Trophoblast cell (in vitro differentiated cells and primary cell): ENCODE measurements at regions not wholly inside any gene's neighbourhood (a gene's known extent, or its start where the extent isn't known, plus 50 kb on each side); places are given as distances from the start of the nearest gene placed in this dataset.

ENCODE experiments used
- DNase-seq, 2 donors: peaks; one replicate each; pipeline ENCODE4 v3.0.0-alpha.2; 2016
- H2AFZ ChIP-seq: 2 replicates; pipeline ENCODE4 v1.6.1; 2013; ENCODE audit warnings: low read length, moderate library complexity, mild to moderate bottlenecking; ENCODE audit not compliant: insufficient read depth, poor library complexity
- H2AK5ac ChIP-seq: 2 replicates; pipeline ENCODE4 v1.6.1; 2013; ENCODE audit warnings: mild to moderate bottlenecking, low read length
- H2BK120ac ChIP-seq: 2 replicates; pipeline ENCODE4 v1.6.1; 2013; ENCODE audit warnings: low read length, mild to moderate bottlenecking, moderate library complexity; ENCODE audit not compliant: insufficient read depth, poor library complexity
- H2BK12ac ChIP-seq: 2 replicates; pipeline ENCODE4 v1.6.1; 2013; ENCODE audit warnings: mild to moderate bottlenecking, low read length, moderate library complexity
- H2BK5ac ChIP-seq: 2 replicates; pipeline ENCODE4 v1.6.1; 2013; ENCODE audit warnings: low read length, low read depth, moderate library complexity, mild to moderate bottlenecking; ENCODE audit not compliant: poor library complexity
- H3K14ac ChIP-seq: 2 replicates; pipeline ENCODE4 v1.6.1; 2013; ENCODE audit warnings: mild to moderate bottlenecking, low read length
- H3K18ac ChIP-seq: 2 replicates; pipeline ENCODE4 v1.6.1; 2013; ENCODE audit warnings: mild to moderate bottlenecking, low read length
- H3K23ac ChIP-seq: 2 replicates; pipeline ENCODE4 v1.6.1; 2013; ENCODE audit warnings: low read length
- H3K27ac ChIP-seq: 2 replicates; pipeline ENCODE4 v1.5.1; 2013; ENCODE audit warnings: low read depth, mild to moderate bottlenecking, inconsistent platforms, low read length, moderate library complexity
- H3K27me3 ChIP-seq: 2 replicates; pipeline ENCODE4 v1.6.1; 2013; ENCODE audit warnings: inconsistent platforms, mild to moderate bottlenecking, low read length, moderate library complexity; ENCODE audit not compliant: insufficient read depth
- H3K36me3 ChIP-seq, 2 experiments: 1 replicate in 1 of 2; 2 replicates in 1 of 2; pipeline ENCODE4 v1.6.1; 2013; ENCODE audit warnings: low read length in 2 of 2, mild to moderate bottlenecking in 2 of 2, moderate library complexity in 1 of 2; ENCODE audit not compliant: insufficient read depth in 2 of 2, control insufficient read depth in 1 of 2
- H3K4ac ChIP-seq: 2 replicates; pipeline ENCODE4 v1.6.1; 2013; ENCODE audit warnings: low read depth, mild to moderate bottlenecking, low read length, moderate library complexity
- H3K4me1 ChIP-seq, 2 experiments: 1 replicate in 1 of 2; 2 replicates in 1 of 2; pipeline ENCODE4 v1.6.1; 2013; ENCODE audit warnings: low read length in 2 of 2, mild to moderate bottlenecking in 2 of 2, moderate library complexity in 1 of 2; ENCODE audit not compliant: insufficient read depth in 2 of 2, control insufficient read depth in 1 of 2
- H3K4me2 ChIP-seq: 2 replicates; pipeline ENCODE4 v1.6.1; 2013; ENCODE audit warnings: inconsistent platforms, mild to moderate bottlenecking, low read length, moderate library complexity
- H3K4me3 ChIP-seq: 2 replicates; pipeline ENCODE4 v1.5.1; 2013; ENCODE audit warnings: mild to moderate bottlenecking, low read depth, low read length, inconsistent platforms
- H3K79me1 ChIP-seq: one replicate; pipeline ENCODE4 v1.6.1; 2013; ENCODE audit warnings: low read length
- H3K79me2 ChIP-seq: 2 replicates; pipeline ENCODE4 v1.6.1; 2013; ENCODE audit warnings: low read length, mild to moderate bottlenecking; ENCODE audit not compliant: control insufficient read depth, insufficient read depth, poor library complexity
- H3K9ac ChIP-seq: 2 replicates; pipeline ENCODE4 v1.6.1; 2013; ENCODE audit warnings: mild to moderate bottlenecking, low read length
- H3K9me3 ChIP-seq: 2 replicates; pipeline ENCODE4 v1.6.1; 2013; ENCODE audit warnings: low read depth, mild to moderate bottlenecking, control low read depth, inconsistent platforms, low read length; ENCODE audit not compliant: insufficient read depth
- H4K12ac ChIP-seq: 2 replicates; pipeline ENCODE4 v1.6.1; 2013; ENCODE audit warnings: low read depth, mild to moderate bottlenecking, low read length, moderate library complexity
- H4K8ac ChIP-seq: 2 replicates; pipeline ENCODE4 v1.6.1; 2013; ENCODE audit warnings: low read depth, mild to moderate bottlenecking, low read length, moderate library complexity
- H4K91ac ChIP-seq: one replicate; pipeline ENCODE4 v1.6.1; 2013; ENCODE audit warnings: low read depth, mild to moderate bottlenecking, low read length, moderate library complexity
- WGBS: extraction: QIAGEN DNeasy Blood & Tissue Kit; methylation state at CpG from one replicate; pipeline ENCODE4 v1.1.7; 2013; ENCODE audit warnings: missing lambda C conversion rate; ENCODE audit not compliant: insufficient read length, insufficient coverage; ENCODE audit errors: extremely low coverage; 5-methylcytosine and 5-hydroxymethylcytosine counted together

GRCh38 chr10:53699231-53699630 is 926.6 kb upstream of the MBL2 start:
- no peak for DNase-seq
- no peak overlapping the region for H3K14ac ChIP-seq
- H3K4me3 ChIP-seq: no peak overlapping the region
- H3K23ac ChIP-seq: no peak overlapping the region
- no peaks in the 10 kb centered on the region for H3K27me3 ChIP-seq
- no peak overlapping the region for H4K91ac ChIP-seq
- H3K4me2 ChIP-seq: no peak overlapping the region
- H3K9me3 ChIP-seq: no peaks in the 10 kb centered on the region
- H2BK120ac ChIP-seq: no peak overlapping the region
- H4K8ac ChIP-seq: no peak overlapping the region
- no peaks in the 10 kb centered on the region for H3K36me3 ChIP-seq
- H3K18ac ChIP-seq: no peak overlapping the region
- WGBS: no CpG with 5 or more reads among the region's 5 CpGs
- H2BK12ac ChIP-seq: no peak overlapping the region
- no peak overlapping the region for H3K4ac ChIP-seq
- H2AFZ ChIP-seq: no peak overlapping the region
- H3K79me2 ChIP-seq: no peaks in the 10 kb centered on the region
- no peak overlapping the region for H3K27ac ChIP-seq
- no peaks in the 10 kb centered on the region for H3K79me1 ChIP-seq
- H4K12ac ChIP-seq: no peak overlapping the region
- no peaks in the 10 kb centered on the region for H3K4me1 ChIP-seq
- H2BK5ac ChIP-seq: no peak overlapping the region
- no peak overlapping the region for H2AK5ac ChIP-seq
- no peak overlapping the region for H3K9ac ChIP-seq

DNA sequence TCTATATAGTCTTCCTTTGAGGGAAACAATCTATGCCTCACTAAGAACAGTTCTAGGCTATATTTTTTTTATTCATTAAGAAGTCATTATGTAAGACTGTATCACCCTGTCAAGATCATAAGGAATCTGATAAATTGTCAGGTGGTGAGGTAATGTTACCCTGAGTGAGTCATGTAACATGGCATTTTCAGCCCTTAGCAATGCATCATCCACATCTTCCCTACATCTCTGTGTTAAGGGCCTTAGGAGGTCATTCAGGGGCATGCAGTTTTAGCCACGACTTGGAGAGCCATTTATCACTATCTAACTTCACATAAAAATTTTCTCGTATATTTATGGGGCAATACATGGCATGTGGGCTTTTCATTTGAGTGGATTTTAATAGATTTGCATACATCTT is 924.5 kb upstream of the MBL2 start:
- Histone ChIP-seq H4K91ac (no peak overlapping the region), H2BK12ac (no peak overlapping the region), H2AK5ac (no peak overlapping the region), H3K9me3 (no peaks in the 10 kb centered on the region), H3K36me3 (no peaks in the 10 kb centered on the region), H3K9ac (no peak overlapping the region), H3K14ac (no peak overlapping the region), H4K8ac (no peak overlapping the region), H3K4me1 (no peaks in the 10 kb centered on the region), H3K4me3 (no peak overlapping the region), H2BK5ac (no peak overlapping the region), H3K23ac (no peak overlapping the region), H2BK120ac (no peak overlapping the region), H3K4me2 (no peak overlapping the region), H3K18ac (no peak overlapping the region), H4K12ac (no peak overlapping the region), H3K79me2 (no peaks in the 10 kb centered on the region), H3K4ac (no peak overlapping the region), H3K27ac (no peak overlapping the region), H3K27me3 (no peaks in the 10 kb centered on the region), H3K79me1 (no peaks in the 10 kb centered on the region), H2AFZ (no peak overlapping the region)
- no CpG with 5 or more reads among the region's 2 CpGs for WGBS
- peak; percentile 24 to 68 for DNase-seq

GRCh38 chr10:53690524-53691240 is 918.1 kb upstream of the MBL2 start:
- H3K4ac ChIP-seq: no peak overlapping the region
- H3K79me1 ChIP-seq: no peaks in the 10 kb centered on the region
- H3K9me3 ChIP-seq: no peaks in the 10 kb centered on the region
- no peak overlapping the region for H4K12ac ChIP-seq
- H3K4me2 ChIP-seq: no peak overlapping the region
- DNase-seq: no peak
- no peak overlapping the region for H3K14ac ChIP-seq
- no peak overlapping the region for H4K91ac ChIP-seq
- no peak overlapping the region for H3K18ac ChIP-seq
- H2BK120ac ChIP-seq: no peak overlapping the region
- no peak overlapping the region for H3K9ac ChIP-seq
- H3K27me3 ChIP-seq: no peaks in the 10 kb centered on the region
- H2BK12ac ChIP-seq: no peak overlapping the region
- no peak overlapping the region for H3K4me3 ChIP-seq
- no peak overlapping the region for H2AFZ ChIP-seq
- H3K23ac ChIP-seq: no peak overlapping the region
- no peak overlapping the region for H3K27ac ChIP-seq
- H4K8ac ChIP-seq: no peak overlapping the region
- no peak overlapping the region for H2AK5ac ChIP-seq
- H3K79me2 ChIP-seq: no peaks in the 10 kb centered on the region
- H3K4me1 ChIP-seq: no peaks in the 10 kb centered on the region
- no CpG with 5 or more reads among the region's 5 CpGs for WGBS
- no peaks in the 10 kb centered on the region for H3K36me3 ChIP-seq
- H2BK5ac ChIP-seq: no peak overlapping the region

DNA sequence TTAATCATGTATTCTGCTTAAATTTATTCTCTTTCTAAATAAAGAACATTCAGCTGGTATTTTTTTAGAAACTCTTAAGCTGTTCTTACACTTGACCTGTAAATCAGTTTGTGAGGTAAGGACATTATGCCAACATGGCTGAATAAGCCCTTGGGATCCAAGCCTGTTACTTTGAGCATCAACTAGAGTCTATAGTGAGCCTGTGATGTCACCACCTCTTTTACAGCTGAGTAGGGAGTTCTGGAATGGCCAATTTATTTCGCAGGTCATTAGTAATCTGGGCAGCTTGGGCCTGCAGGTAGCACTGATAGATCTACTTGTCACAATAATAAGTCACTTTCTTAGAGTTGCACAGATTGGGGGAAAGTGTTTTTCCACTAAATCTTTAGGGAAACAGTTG is 915.2 kb upstream of the MBL2 start:
- WGBS: no CpG with 5 or more reads among the region's 1 CpG
- Histone ChIP-seq H4K8ac (no peak overlapping the region), H3K23ac (no peak overlapping the region)

More for the DNA sequence above, 915.2 kb upstream of the MBL2 start:
- no peak overlapping the region for H3K14ac ChIP-seq
- H3K27ac ChIP-seq: no peak overlapping the region
- no peak overlapping the region for H2BK120ac ChIP-seq
- H3K9me3 ChIP-seq: no peaks in the 10 kb centered on the region
- no peak overlapping the region for H4K91ac ChIP-seq
- no peak overlapping the region for H3K9ac ChIP-seq
- no peak overlapping the region for H2BK5ac ChIP-seq
- no peaks in the 10 kb centered on the region for H3K79me1 ChIP-seq
- H3K18ac ChIP-seq: no peak overlapping the region
- no peak overlapping the region for H3K4me3 ChIP-seq
- no peaks in the 10 kb centered on the region for H3K79me2 ChIP-seq
- H2AFZ ChIP-seq: no peak overlapping the region
- DNase-seq: no peak
- no peaks in the 10 kb centered on the region for H3K27me3 ChIP-seq
- no peak overlapping the region for H3K4ac ChIP-seq
- H2AK5ac ChIP-seq: no peak overlapping the region
- H3K4me1 ChIP-seq: no peaks in the 10 kb centered on the region
- H4K12ac ChIP-seq: no peak overlapping the region
- H3K4me2 ChIP-seq: no peak overlapping the region
- no peaks in the 10 kb centered on the region for H3K36me3 ChIP-seq
- no peak overlapping the region for H2BK12ac ChIP-seq
